Activated T-cell treated with anti-CD3 and anti-CD28 coated beads, Interleukin-2, amount 50 U/mL, for 72 hours (primary cell): ENCODE measurements at regions not wholly inside any gene's neighbourhood (a gene's known extent, or its start where the extent isn't known, plus 50 kb on each side); places are given as distances from the start of the nearest gene placed in this dataset.
"Not testable (repeated sequence)": the region's sequence is repeated elsewhere in the genome, so short reads cannot be mapped to it uniquely, and the experiment has no call there.

ENCODE experiments used
- ATAC-seq, 2 donors: fragments of 150-1000 bp; cut with Tn5 transposase; replicated peaks in 1 of 2; 2 replicates each; pipeline ENCODE4 v1.10.0; 2021; ENCODE audit warnings: moderate library complexity in 2 of 2, mild to moderate bottlenecking in 1 of 2
- DNase-seq, 2 donors: peaks; one replicate each; pipeline ENCODE4 v3.0.0; 2021 to 2022; ENCODE audit warnings: mixed read lengths in 1 of 2
- H3K27ac Mint-ChIP-seq: one replicate; pipeline ENCODE4 v1.8.0; 2022; ENCODE audit warnings: mild to moderate bottlenecking, moderate library complexity, mixed read lengths
- H3K27me3 Mint-ChIP-seq: one replicate; pipeline ENCODE4 v1.8.0; 2022; ENCODE audit warnings: low read depth, mixed read lengths
- H3K36me3 Mint-ChIP-seq, 2 donors: one replicate each; pipeline ENCODE4 v1.8.0; 2022; ENCODE audit warnings: mixed read lengths in 2 of 2, mild to moderate bottlenecking in 1 of 2; ENCODE audit not compliant: insufficient read depth in 2 of 2
- H3K4me1 Mint-ChIP-seq: one replicate; pipeline ENCODE4 v1.8.0; 2022; ENCODE audit warnings: low read depth, mixed read lengths
- H3K4me3 Mint-ChIP-seq, 2 donors: one replicate each; pipeline ENCODE4 v1.8.0; 2022; ENCODE audit warnings: mild to moderate bottlenecking in 2 of 2, mixed read lengths in 2 of 2, moderate library complexity in 2 of 2
- H3K9me3 Mint-ChIP-seq, 2 donors: one replicate each; pipeline ENCODE4 v1.8.0; 2022; ENCODE audit warnings: mixed read lengths in 2 of 2

DNA sequence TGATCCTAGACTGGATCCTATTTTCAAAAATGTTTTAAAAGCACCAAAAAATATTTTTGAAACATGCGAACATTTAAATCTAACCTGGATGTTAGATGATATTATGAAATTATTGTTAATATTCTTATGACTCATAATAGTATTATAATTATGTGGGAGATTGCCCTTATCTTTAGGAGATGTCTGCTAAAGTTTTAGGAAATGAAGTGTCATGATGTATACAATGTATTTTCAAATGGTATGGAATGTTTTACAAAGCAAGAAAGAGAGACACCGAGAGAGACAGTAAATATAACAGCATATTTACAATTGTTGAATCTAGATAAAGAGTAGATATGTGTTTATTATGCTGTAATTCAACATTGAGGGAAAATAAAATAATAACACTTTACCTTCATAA is 455.9 kb downstream of the ACTL7B start:
- Mint-ChIP-seq H3K27ac (no peak overlapping the region), H3K4me3 (no peak overlapping the region), H3K27me3 (no peaks in the 10 kb centered on the region), H3K9me3 (peaks cover 0 to 6% of the 10 kb centered on the region in 2 donors), H3K4me1 (no peaks in the 10 kb centered on the region), H3K36me3 (no peaks in the 10 kb centered on the region)
- ATAC-seq (no peak), DNase-seq (no peak)

DNA sequence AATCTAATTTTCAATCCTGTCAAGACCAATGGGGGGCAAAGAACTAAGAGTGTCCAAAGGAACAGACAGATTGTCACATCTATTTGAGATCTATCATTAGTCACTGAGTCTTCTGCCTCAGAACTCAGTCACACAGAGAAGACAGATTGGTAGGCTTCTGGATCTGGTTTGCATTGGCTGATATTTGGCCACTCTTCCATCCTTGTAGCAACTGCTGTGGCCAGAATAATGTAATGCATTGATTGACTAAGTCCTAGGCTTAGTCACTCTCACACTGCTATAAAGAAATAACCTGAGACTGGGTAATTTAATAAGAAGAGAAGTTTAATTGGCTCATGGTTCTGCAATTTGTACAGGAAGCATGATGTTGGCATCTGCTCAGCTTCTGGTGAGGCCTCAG is 458.5 kb downstream of the ACTL7B start:
- no peak overlapping the region for H3K4me3 Mint-ChIP-seq
- H3K9me3 Mint-ChIP-seq = peaks cover 0 to 6% of the 10 kb centered on the region in 2 donors
- no peaks in the 10 kb centered on the region for H3K27me3 Mint-ChIP-seq
- H3K27ac Mint-ChIP-seq = no peak overlapping the region
- ATAC-seq (no peak), DNase-seq (no peak)
- no peaks in the 10 kb centered on the region for H3K36me3 Mint-ChIP-seq
- no peaks in the 10 kb centered on the region for H3K4me1 Mint-ChIP-seq

DNA sequence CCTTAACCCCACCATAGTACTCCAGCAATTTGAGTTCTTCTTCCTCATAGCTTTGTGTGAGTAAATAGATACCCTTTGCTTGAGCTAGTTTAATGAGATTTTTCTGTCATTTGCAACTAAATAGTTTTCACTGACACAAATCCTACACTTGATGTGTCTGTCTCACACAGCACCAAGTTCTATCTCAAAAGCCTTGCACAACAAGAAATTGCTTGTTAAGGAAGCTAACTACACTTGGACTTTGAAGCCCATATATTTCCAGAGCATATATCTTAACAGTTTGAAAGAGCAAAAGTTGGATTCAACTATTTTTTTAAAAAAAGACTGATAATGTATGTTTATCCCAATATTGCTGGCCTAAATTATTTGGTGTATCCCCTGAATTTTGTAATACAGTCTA is 459.2 kb downstream of the ACTL7B start:
- Mint-ChIP-seq H3K4me3 (no peak overlapping the region), H3K36me3 (no peaks in the 10 kb centered on the region), H3K27ac (no peak overlapping the region), H3K9me3 (peaks cover 0 to 6% of the 10 kb centered on the region in 2 donors), H3K4me1 (no peaks in the 10 kb centered on the region), H3K27me3 (no peaks in the 10 kb centered on the region)
- ATAC-seq (no peak), DNase-seq (no peak)

DNA sequence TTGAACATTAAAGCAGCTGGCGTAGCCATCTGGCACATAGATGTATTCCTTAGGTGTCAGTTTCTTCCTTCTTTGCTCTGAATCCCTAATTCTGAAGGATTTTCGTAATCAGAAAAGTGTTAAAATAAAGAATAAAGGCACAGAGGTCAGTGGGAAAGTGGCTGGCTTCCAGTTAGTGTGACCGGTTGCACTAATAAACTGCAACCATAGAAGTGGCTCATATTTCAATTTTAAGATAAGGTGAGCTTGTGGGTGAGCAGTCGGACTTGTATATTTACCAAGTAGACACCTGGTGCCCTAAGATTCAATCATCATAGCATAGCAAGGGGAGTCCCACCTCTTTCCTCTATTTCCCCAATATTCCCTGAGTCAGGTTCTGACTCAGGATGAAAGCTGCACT is 459.6 kb downstream of the ACTL7B start:
- Mint-ChIP-seq H3K27ac (no peak overlapping the region), H3K4me1 (no peaks in the 10 kb centered on the region), H3K9me3 (peaks cover 0 to 6% of the 10 kb centered on the region in 2 donors), H3K27me3 (no peaks in the 10 kb centered on the region), H3K4me3 (no peak overlapping the region), H3K36me3 (no peaks in the 10 kb centered on the region)
- ATAC-seq = no peak
- no peak for DNase-seq

DNA sequence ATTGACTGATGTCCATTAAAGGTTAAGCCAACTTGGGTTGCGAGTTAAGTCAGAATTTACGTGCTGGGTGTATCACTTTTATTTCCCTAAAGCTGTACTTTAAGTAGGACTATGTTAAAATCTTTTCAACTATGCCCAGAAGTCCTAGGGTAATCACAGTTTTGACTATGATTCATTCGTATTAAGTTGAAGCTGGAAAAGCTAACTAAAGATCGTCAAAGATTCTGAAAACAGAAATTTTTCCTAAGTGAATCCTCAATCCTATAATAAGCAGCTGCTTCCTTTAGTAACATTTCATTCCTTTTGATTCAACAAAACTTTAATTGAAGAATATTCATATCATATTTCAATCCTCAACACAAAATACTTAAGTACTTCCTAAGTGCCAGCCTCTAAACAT is 460.4 kb downstream of the ACTL7B start:
- Mint-ChIP-seq H3K27ac (no peak overlapping the region), H3K4me3 (no peak overlapping the region), H3K9me3 (peaks cover 0 to 6% of the 10 kb centered on the region in 2 donors), H3K4me1 (no peaks in the 10 kb centered on the region), H3K27me3 (no peaks in the 10 kb centered on the region), H3K36me3 (no peaks in the 10 kb centered on the region)
- DNase-seq (no peak), ATAC-seq (no peak)

DNA sequence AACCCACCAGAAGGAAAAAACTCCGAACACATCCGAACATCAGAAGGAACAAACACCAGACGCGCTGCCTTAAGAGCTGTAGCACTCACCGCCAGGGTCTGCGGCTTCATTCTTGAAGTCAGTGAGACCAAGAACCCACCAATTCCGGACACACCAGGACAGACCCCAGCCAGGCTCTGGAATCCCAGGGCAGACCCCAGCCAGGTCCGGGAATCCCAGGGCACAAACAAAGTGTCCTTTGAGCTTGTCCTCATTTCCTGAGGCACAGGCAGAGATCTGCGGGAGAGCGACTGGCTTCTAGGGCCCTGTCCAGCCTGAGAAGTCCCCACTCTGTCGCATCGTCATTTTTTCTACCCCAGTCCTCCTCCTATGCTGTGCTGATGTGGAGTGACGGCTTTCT is 461.1 kb downstream of the ACTL7B start:
- no peak overlapping the region for H3K27ac Mint-ChIP-seq
- no peak for ATAC-seq
- no peak for DNase-seq
- H3K36me3 Mint-ChIP-seq = no peaks in the 10 kb centered on the region
- no peaks in the 10 kb centered on the region for H3K27me3 Mint-ChIP-seq
- H3K4me3 Mint-ChIP-seq = no peak overlapping the region
- H3K4me1 Mint-ChIP-seq = no peaks in the 10 kb centered on the region
- peaks cover 0 to 6% of the 10 kb centered on the region in 2 donors for H3K9me3 Mint-ChIP-seq

DNA sequence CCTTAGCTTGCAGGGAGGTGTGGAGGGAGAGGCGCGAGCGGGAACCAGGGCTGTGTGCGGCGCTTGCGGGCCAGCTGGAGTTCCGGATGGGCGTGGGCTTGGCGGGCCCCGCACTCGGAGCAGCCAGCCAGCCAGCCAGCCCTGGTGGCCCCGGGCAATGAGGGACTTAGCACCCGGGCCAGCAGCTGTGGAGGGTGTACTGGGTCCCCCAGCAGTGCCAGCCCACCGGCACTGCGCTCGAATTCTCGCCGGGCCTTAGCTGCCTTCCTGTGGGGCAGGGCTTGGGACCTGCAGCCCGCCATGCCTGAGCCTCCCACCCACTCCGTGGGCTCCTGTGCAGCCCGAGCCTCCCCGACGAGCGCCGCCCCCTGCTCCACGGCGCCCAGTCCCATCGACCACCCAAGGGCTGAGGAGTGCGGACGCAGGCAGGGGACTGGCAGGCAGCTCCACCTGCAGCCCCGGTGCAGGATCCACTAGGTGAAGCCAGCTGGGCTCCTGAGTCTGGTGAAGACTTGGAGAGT is 462.2 kb downstream of the ACTL7B start:
- H3K27me3 Mint-ChIP-seq, ATAC-seq, H3K4me3 Mint-ChIP-seq, H3K4me1 Mint-ChIP-seq, H3K9me3 Mint-ChIP-seq, DNase-seq, H3K27ac Mint-ChIP-seq, H3K36me3 Mint-ChIP-seq: not testable (repeated sequence)

DNA sequence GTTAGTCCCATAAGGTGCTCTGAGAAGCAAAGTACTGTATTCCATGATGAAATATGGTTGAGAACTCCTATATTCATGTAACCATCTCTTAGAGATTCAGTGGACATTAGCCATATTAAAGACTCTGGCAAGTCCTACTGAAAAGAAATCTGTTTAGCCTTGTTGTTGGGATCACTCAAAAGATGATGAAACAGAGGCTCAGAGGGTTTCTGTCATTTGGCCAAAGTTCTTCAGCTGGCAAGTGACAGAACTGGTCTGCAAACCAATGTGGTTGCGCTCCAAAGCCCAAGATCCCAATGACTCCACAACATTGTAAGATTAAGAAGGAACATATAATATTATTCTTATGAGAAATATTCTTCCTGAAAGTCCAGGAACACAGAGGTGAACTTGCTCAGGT is 462.9 kb downstream of the ACTL7B start:
- Mint-ChIP-seq H3K9me3 (peaks cover 0 to 6% of the 10 kb centered on the region in 2 donors), H3K27me3 (no peaks in the 10 kb centered on the region), H3K4me1 (no peaks in the 10 kb centered on the region), H3K27ac (no peak overlapping the region), H3K4me3 (no peak overlapping the region), H3K36me3 (no peaks in the 10 kb centered on the region)
- DNase-seq (no peak), ATAC-seq (no peak)

DNA sequence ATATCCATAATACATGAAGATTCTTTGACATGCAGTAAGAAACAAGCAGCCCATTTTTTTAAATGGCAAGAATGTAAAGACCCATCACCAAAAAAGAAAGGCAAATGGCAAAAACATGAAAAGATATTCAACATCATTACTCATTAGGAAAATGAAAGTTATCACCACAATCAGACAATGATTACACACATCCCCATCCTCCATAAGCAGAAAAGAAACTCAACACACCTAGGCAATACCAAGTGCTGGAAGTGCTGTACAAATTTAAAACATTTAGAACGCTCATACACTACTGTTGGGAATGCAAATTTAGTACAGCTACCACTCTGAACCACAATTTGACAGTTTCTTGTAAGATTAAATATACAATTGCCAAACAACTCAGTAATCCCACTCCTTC is 466.7 kb downstream of the ACTL7B start:
- Mint-ChIP-seq H3K27ac (no peak overlapping the region), H3K4me1 (no peaks in the 10 kb centered on the region), H3K9me3 (peaks cover 0 to 5% of the 10 kb centered on the region in 2 donors), H3K4me3 (no peak overlapping the region), H3K36me3 (peaks cover 0 to 3% of the 10 kb centered on the region in 2 donors), H3K27me3 (no peaks in the 10 kb centered on the region)
- ATAC-seq (no peak), DNase-seq (no peak)

DNA sequence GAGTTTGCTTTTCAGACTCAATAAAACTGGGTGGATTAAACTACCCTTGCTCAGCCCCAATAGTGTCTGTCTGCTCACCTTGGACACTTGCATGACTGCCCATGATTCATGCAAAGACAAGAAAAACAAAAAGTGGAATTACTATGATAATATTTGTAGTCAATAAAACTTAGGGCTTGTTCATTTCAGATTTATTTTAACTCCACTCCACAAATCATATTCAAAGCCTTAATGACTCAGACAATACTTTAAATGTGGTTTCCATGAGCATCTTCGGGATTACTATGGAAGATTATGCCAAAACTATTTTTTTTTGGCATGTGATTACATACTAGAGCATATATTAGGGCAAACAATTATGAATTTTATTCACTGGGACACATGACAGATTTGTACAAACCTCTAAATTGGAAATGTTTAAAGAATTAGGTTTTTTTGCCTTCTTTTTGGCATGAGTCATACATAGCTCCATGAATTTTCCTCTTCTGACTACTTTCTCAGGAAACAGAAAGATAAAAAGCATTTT is 468.9 kb downstream of the ACTL7B start:
- H3K36me3 Mint-ChIP-seq = peaks cover 0 to 3% of the 10 kb centered on the region in 2 donors
- no peak for ATAC-seq
- no peak overlapping the region for H3K4me3 Mint-ChIP-seq

DNA sequence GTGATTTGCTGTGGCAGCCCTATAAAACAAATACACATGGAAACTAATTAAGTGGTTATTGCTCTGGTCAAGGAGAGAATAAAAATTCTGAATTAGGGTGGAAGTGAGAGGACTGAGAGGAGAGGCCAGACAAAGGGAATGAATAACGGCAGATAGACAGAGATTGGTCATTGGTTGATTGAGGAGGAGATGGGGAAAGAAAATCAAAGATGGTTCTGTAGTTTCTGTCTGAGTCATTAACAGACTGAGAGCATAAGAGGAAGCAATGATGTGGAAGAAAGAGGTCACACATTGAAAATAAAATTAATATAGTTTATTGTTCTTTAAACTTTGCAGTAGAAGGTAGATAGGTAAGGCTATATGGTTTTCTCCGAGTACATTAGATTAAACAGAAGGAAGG is 469.8 kb downstream of the ACTL7B start:
- Mint-ChIP-seq H3K27ac (no peak overlapping the region), H3K4me1 (no peaks in the 10 kb centered on the region), H3K4me3 (no peak overlapping the region), H3K9me3 (peaks cover 0 to 5% of the 10 kb centered on the region in 2 donors), H3K36me3 (peaks cover 0 to 3% of the 10 kb centered on the region in 2 donors), H3K27me3 (no peaks in the 10 kb centered on the region)
- no peak for DNase-seq
- no peak for ATAC-seq

More for the DNA sequence above, 468.9 kb downstream of the ACTL7B start:
- no peak for DNase-seq
- no peak overlapping the region for H3K27ac Mint-ChIP-seq
- no peaks in the 10 kb centered on the region for H3K27me3 Mint-ChIP-seq
- H3K4me1 Mint-ChIP-seq = no peaks in the 10 kb centered on the region
- H3K9me3 Mint-ChIP-seq = peaks cover 0 to 5% of the 10 kb centered on the region in 2 donors

DNA sequence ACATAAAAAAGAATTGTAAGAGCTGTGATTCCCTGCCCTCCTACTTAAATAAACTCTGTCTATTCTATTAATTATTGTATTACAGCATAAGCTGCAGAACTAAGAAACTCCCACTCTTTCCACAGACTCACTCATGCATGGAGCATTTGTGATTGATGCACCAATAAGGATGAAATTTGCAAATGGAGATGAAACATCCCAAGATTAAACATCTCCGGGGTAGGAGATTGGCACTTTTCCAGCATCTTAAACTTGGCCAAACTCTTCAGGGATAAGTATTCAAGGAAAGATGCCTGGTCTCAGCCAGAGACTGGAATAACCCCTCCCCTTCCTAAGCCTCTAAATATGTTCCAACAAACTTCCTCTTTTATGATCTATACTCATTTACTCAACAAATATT is 472.0 kb downstream of the ACTL7B start:
- no peaks in the 10 kb centered on the region for H3K4me1 Mint-ChIP-seq
- ATAC-seq = no peak

DNA sequence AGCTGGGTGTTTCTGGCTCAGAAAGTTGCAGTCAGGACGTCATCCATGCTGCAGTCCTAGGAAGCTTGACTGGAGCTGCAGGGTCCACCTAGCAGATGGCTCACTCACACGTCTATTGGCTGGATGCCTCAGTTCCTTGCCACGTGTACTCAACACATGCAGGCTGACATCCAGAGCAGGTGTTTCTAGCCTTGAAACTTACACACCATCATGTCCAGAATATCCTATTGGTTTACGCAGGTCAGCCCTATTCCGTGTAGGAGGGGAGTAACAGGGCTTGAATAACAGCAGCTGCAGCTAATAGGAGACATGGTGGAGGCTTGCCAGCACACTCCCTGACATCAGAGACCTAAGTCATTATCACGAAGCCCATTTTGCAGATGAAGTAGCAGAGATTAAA is 473.5 kb downstream of the ACTL7B start:
- ATAC-seq (no peak), DNase-seq (no peak)
- peaks cover 0 to 6% of the 10 kb centered on the region in 2 donors for H3K9me3 Mint-ChIP-seq
- H3K27ac Mint-ChIP-seq = no peak overlapping the region
- no peak overlapping the region for H3K4me3 Mint-ChIP-seq
- H3K27me3 Mint-ChIP-seq = no peaks in the 10 kb centered on the region
- peaks cover 0 to 3% of the 10 kb centered on the region in 2 donors for H3K36me3 Mint-ChIP-seq
- no peaks in the 10 kb centered on the region for H3K4me1 Mint-ChIP-seq

More for the DNA sequence above, 472.0 kb downstream of the ACTL7B start:
- Mint-ChIP-seq H3K4me3 (no peak overlapping the region), H3K27me3 (no peaks in the 10 kb centered on the region), H3K36me3 (peaks cover 0 to 3% of the 10 kb centered on the region in 2 donors), H3K27ac (no peak overlapping the region), H3K9me3 (peaks cover 0 to 6% of the 10 kb centered on the region in 2 donors)
- no peak for DNase-seq

DNA sequence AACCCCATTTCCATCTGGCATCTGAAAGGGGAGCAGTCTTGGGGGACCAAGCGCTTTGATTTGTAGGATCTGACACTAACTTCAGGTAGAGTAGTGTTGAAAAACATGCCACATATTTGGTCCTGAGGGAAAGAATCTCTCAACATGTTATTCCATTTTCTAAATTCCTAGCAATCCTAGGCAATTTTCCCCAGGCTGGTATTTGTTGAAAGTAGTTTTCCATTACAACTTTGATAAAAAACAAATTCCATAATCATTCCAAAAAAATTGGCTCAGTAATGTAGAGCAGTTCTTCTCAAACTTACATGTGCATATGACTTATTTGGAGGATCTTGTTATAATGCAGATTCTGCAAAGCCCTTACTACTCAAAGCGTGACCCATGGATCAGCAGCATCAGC is 477.9 kb downstream of the ACTL7B start:
- Mint-ChIP-seq H3K4me1 (no peaks in the 10 kb centered on the region), H3K36me3 (no peaks in the 10 kb centered on the region), H3K27me3 (no peaks in the 10 kb centered on the region), H3K9me3 (peaks cover 1 to 3% of the 10 kb centered on the region in 2 donors), H3K4me3 (no peak overlapping the region), H3K27ac (no peak overlapping the region)
- ATAC-seq (no peak), DNase-seq (no peak)
